ENCODE measurements at regions not wholly inside any gene's neighbourhood (a gene's known extent, or its start where the extent isn't known, plus 50 kb on each side); places are given as distances from the start of the nearest gene placed in this dataset.

DNA sequence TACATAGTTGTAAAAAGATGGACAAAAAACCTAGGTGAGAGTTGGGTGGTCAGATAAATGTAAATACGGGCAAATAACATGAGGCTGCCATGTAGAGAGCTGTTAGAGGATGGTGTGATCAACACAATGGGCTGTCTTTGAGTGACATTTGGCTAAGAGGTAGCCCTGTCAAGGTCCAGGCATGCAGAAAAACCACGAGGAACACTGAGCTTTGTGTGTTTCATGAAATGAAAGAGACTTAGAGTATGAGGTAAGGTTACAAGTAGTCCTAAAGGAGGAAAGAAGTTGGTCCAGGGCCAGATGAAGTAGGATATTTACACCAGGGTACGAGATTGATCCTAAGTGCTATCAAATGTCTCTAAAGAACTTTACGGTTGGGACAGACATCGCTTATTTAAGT, 160.9 kb downstream of the RDH14 start:
- TF ChIP-seq POLR2A (IDR thresholded peaks at IDR 0.05), result no peak
- TF ChIP-seq, protein P1, sequence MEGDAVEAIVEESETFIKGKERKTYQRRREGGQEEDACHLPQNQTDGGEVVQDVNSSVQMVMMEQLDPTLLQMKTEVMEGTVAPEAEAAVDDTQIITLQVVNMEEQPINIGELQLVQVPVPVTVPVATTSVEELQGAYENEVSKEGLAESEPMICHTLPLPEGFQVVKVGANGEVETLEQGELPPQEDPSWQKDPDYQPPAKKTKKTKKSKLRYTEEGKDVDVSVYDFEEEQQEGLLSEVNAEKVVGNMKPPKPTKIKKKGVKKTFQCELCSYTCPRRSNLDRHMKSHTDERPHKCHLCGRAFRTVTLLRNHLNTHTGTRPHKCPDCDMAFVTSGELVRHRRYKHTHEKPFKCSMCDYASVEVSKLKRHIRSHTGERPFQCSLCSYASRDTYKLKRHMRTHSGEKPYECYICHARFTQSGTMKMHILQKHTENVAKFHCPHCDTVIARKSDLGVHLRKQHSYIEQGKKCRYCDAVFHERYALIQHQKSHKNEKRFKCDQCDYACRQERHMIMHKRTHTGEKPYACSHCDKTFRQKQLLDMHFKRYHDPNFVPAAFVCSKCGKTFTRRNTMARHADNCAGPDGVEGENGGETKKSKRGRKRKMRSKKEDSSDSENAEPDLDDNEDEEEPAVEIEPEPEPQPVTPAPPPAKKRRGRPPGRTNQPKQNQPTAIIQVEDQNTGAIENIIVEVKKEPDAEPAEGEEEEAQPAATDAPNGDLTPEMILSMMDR (IDR thresholded peaks at IDR 0.05), result no peak
